Retinal pigment epithelial cell (primary cell): ENCODE measurements at regions not wholly inside any gene's neighbourhood (a gene's known extent, or its start where the extent isn't known, plus 50 kb on each side); places are given as distances from the start of the nearest gene placed in this dataset.
"Not testable (repeated sequence)": the region's sequence is repeated elsewhere in the genome, so short reads cannot be mapped to it uniquely, and the experiment has no call there.

Experiments
- DNase-seq: peaks from one replicate; pipeline ENCODE4 v3.0.0-alpha.2; 2010; ENCODE audit warnings: low read depth
- H3K4me3 ChIP-seq: 2 replicates; pipeline ENCODE4 v1.5.1; 2011; ENCODE audit warnings: mild to moderate bottlenecking, low read length, control low read depth, moderate library complexity
- CTCF ChIP-seq: conservative IDR thresholded peaks from 2 replicates; pipeline ENCODE4 v1.5.1; 2011; ENCODE audit warnings: low read depth, low read length, control low read depth, inconsistent platforms

GRCh38 chrX:137855490-137855889 lies 289.6 kb downstream of the ZIC3 start:
- no peak overlapping the region for H3K4me3 ChIP-seq
- no peak for TF ChIP-seq CTCF
- DNase-seq = no peak

- no peak for TF ChIP-seq CTCF
- DNase-seq = no peak
- no peak overlapping the region for H3K4me3 ChIP-seq
Measured at GRCh38 chrX:137858106-137858505, 292.2 kb downstream of the ZIC3 start.

- TF ChIP-seq CTCF = no peak
- H3K4me3 ChIP-seq = no peak overlapping the region
- DNase-seq = no peak
Measured at GRCh38 chrX:137878401-137878800, 312.5 kb downstream of the ZIC3 start.

- H3K4me3 ChIP-seq = no peak overlapping the region
- DNase-seq = no peak
- TF ChIP-seq CTCF = no peak
Measured at GRCh38 chrX:137882960-137883359, 317.0 kb downstream of the ZIC3 start.

GRCh38 chrX:137884813-137885212 lies 318.9 kb downstream of the ZIC3 start:
- H3K4me3 ChIP-seq, DNase-seq: not testable (repeated sequence)

- no peak for TF ChIP-seq CTCF
- H3K4me3 ChIP-seq = no peak overlapping the region
- no peak for DNase-seq
Measured at GRCh38 chrX:137891431-137891830, 325.5 kb downstream of the ZIC3 start.

- no peak for DNase-seq
- H3K4me3 ChIP-seq = no peak overlapping the region
- TF ChIP-seq CTCF = no peak
Measured at GRCh38 chrX:137896123-137896522, 330.2 kb downstream of the ZIC3 start.

- no peak for TF ChIP-seq CTCF
- no peak for DNase-seq
- H3K4me3 ChIP-seq = no peak overlapping the region
Measured at GRCh38 chrX:137915466-137915865, 349.5 kb downstream of the ZIC3 start.
